SK-N-SH (cell line): ENCODE measurements at regions not wholly inside any gene's neighbourhood (a gene's known extent, or its start where the extent isn't known, plus 50 kb on each side); places are given as distances from the start of the nearest gene placed in this dataset.

ENCODE experiments used
- CHD2 ChIP-seq: fragments of 150-350 bp; IDR thresholded peaks from 2 replicates; pipeline ENCODE4 v1.6.1; 2018; ENCODE audit warnings: low read length; ENCODE audit not compliant: partially characterized antibody
- FOXJ3 ChIP-seq: sonication (generic); formaldehyde crosslinking; IDR thresholded peaks from 2 replicates; pipeline ENCODE4 v1.5.1; 2020; ENCODE audit warnings: mild to moderate bottlenecking, missing genetic modification reagents
- FOXM1 ChIP-seq: IDR thresholded peaks from 2 replicates; pipeline ENCODE4 v1.4.0; 2012; ENCODE audit warnings: low read depth, mild to moderate bottlenecking
- GABPA ChIP-seq: IDR thresholded peaks from 2 replicates; pipeline ENCODE4 v1.4.0; 2012; ENCODE audit warnings: low read depth, mild to moderate bottlenecking
- NFIC ChIP-seq: IDR thresholded peaks from 2 replicates; pipeline ENCODE4 v1.4.0; 2012; ENCODE audit warnings: borderline replicate concordance
- POLR2AphosphoS5 ChIP-seq: IDR thresholded peaks from 2 replicates; pipeline ENCODE4 v1.6.1; 2012; ENCODE audit warnings: low read depth, low read length
- RCOR1 ChIP-seq: fragments of 150-350 bp; IDR thresholded peaks from 2 replicates; pipeline ENCODE4 v1.6.1; 2017; ENCODE audit warnings: antibody characterized with exemption, low read length
- REST ChIP-seq: IDR thresholded peaks from 2 replicates; pipeline ENCODE4 v1.6.1; 2012; ENCODE audit warnings: mild to moderate bottlenecking, low read depth, low read length, moderate library complexity
- RFX5 ChIP-seq: IDR thresholded peaks from 2 replicates; pipeline ENCODE4 v1.6.1; 2012; ENCODE audit warnings: mild to moderate bottlenecking, improper control_type of control experiment, low read length
- TF ChIP-seq, protein P1 (sequence below): fragments of 200-600 bp; sonication (generic); IDR thresholded peaks from 2 replicates; pipeline ENCODE4 v1.6.1; 2017; ENCODE audit warnings: antibody characterized with exemption, mild to moderate bottlenecking, moderate library complexity

DNA sequence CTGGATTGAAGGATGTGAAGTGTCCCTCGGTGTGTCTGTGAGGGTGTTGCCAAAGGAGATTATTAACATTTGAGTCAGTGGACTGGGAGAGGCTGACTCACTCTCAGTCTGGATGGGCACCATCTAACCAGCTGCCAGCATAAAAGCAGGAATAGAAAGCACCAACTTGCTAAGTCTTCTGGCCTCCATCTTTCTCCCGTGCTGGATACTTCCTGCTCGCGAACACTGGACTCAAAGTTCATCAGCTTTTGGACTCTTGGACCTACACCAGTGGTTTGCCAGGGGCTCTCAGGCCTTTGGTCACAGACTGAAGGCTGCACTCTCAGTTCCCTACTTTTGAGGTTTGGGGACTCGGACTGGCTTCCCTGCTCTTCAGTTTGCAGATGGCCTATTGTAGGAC lies 220.3 kb upstream of the LRFN2 start:
- TF ChIP-seq, protein P1, sequence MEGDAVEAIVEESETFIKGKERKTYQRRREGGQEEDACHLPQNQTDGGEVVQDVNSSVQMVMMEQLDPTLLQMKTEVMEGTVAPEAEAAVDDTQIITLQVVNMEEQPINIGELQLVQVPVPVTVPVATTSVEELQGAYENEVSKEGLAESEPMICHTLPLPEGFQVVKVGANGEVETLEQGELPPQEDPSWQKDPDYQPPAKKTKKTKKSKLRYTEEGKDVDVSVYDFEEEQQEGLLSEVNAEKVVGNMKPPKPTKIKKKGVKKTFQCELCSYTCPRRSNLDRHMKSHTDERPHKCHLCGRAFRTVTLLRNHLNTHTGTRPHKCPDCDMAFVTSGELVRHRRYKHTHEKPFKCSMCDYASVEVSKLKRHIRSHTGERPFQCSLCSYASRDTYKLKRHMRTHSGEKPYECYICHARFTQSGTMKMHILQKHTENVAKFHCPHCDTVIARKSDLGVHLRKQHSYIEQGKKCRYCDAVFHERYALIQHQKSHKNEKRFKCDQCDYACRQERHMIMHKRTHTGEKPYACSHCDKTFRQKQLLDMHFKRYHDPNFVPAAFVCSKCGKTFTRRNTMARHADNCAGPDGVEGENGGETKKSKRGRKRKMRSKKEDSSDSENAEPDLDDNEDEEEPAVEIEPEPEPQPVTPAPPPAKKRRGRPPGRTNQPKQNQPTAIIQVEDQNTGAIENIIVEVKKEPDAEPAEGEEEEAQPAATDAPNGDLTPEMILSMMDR: no peak
- TF ChIP-seq REST (no peak), POLR2AphosphoS5 (no peak), RCOR1 (no peak), NFIC (peak; percentile 27; the same call in 1 of the 2 replicates), GABPA (no peak), FOXJ3 (CRISPR knock-in tag) (no peak), FOXM1 (no peak), CHD2 (no peak), RFX5 (no peak)
